Large intestine (tissue), 3 donors: ENCODE measurements at regions not wholly inside any gene's neighbourhood (a gene's known extent, or its start where the extent isn't known, plus 50 kb on each side); places are given as distances from the start of the nearest gene placed in this dataset.

Experiments
- DNase-seq, 2 donors: peaks; one replicate each; pipeline versions ENCODE4 v3.0.0 to v3.0.0-alpha.2; 2013
- H3K27ac ChIP-seq: one replicate; pipeline ENCODE4 v1.5.1; 2013; ENCODE audit warnings: low read length
- H3K27me3 ChIP-seq: 2 replicates; pipeline ENCODE4 v1.6.1; 2013; ENCODE audit warnings: low read length; ENCODE audit not compliant: control insufficient read depth, insufficient read depth
- H3K36me3 ChIP-seq: 2 replicates; pipeline ENCODE4 v1.6.1; 2013; ENCODE audit warnings: low read length; ENCODE audit not compliant: control insufficient read depth, insufficient read depth
- H3K4me1 ChIP-seq: one replicate; pipeline ENCODE4 v1.6.1; 2013; ENCODE audit warnings: low read length; ENCODE audit not compliant: control insufficient read depth, insufficient read depth
- H3K4me3 ChIP-seq: one replicate; pipeline ENCODE4 v1.5.1; 2013; ENCODE audit warnings: low read length
- H3K9me3 ChIP-seq: one replicate; pipeline ENCODE4 v1.6.1; 2013; ENCODE audit warnings: mild to moderate bottlenecking, low read depth, low read length, moderate library complexity; ENCODE audit not compliant: control insufficient read depth
- WGBS: methylation state at CpG from one replicate; pipeline ENCODE4 v1.1.5; 2013; ENCODE audit warnings: low lambda C conversion rate; ENCODE audit not compliant: insufficient coverage; 5-methylcytosine and 5-hydroxymethylcytosine counted together

GRCh38 chr13:37919329-37919880 is 49.8 kb upstream of the TRPC4 start:
- no peak for DNase-seq
- WGBS: no CpG with 5 or more reads among the region's 4 CpGs
- Histone ChIP-seq H3K4me1 (peaks cover 3% of the 10 kb centered on the region), H3K9me3 (no peaks in the 10 kb centered on the region), H3K27me3 (no peaks in the 10 kb centered on the region), H3K4me3 (no peak overlapping the region), H3K27ac (no peak overlapping the region), H3K36me3 (no peaks in the 10 kb centered on the region)
